ENCODE measurements at regions not wholly inside any gene's neighbourhood (a gene's known extent, or its start where the extent isn't known, plus 50 kb on each side); places are given as distances from the start of the nearest gene placed in this dataset.

GRCh38 chr2:105677901-105678300 is 66.8 kb upstream of the NCK2 start (continued):
- no peak for TF ChIP-seq JUND (IDR thresholded peaks at IDR 0.05; ENCODE audit: low read length)
- TF ChIP-seq TBP (IDR thresholded peaks at IDR 0.05; ENCODE audit: low read depth, low read length) = no peak
- TF ChIP-seq KDM5A (IDR thresholded peaks at IDR 0.05; ENCODE audit: low read length) = no peak
- no peak for TF ChIP-seq SP1 (IDR thresholded peaks at IDR 0.05; ENCODE audit: low read depth, low read length)
- TF ChIP-seq BACH1 (IDR thresholded peaks at IDR 0.05; ENCODE audit: low read length) = no peak
- no peak for TF ChIP-seq KDM1A (IDR thresholded peaks at IDR 0.05; ENCODE audit: borderline replicate concordance, low read length)
- TF ChIP-seq NANOG (IDR thresholded peaks at IDR 0.05; ENCODE audit: insufficient read depth, low read depth, low read length, poor library complexity, severe bottlenecking) = no peak
- no peak for TF ChIP-seq HDAC2 (IDR thresholded peaks at IDR 0.05; ENCODE audit: borderline replicate concordance in 1 of 2, low read depth in 2 of 2, low read length in 2 of 2)
- TF ChIP-seq, protein P1, sequence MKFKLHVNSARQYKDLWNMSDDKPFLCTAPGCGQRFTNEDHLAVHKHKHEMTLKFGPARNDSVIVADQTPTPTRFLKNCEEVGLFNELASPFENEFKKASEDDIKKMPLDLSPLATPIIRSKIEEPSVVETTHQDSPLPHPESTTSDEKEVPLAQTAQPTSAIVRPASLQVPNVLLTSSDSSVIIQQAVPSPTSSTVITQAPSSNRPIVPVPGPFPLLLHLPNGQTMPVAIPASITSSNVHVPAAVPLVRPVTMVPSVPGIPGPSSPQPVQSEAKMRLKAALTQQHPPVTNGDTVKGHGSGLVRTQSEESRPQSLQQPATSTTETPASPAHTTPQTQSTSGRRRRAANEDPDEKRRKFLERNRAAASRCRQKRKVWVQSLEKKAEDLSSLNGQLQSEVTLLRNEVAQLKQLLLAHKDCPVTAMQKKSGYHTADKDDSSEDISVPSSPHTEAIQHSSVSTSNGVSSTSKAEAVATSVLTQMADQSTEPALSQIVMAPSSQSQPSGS (IDR thresholded peaks at IDR 0.05; ENCODE audit: low read length) = no peak
